GM23338 (cell line): ENCODE measurements at regions not wholly inside any gene's neighbourhood (a gene's known extent, or its start where the extent isn't known, plus 50 kb on each side); places are given as distances from the start of the nearest gene placed in this dataset.

Experiments
- ATAC-seq: fragments of 200-7000 bp; cut with Tn5 transposase; 3 replicates; pipeline ENCODE4 v1.9.1; 2020
- DNase-seq: peaks from one replicate; pipeline ENCODE4 v3.0.0-alpha.2; 2015; ENCODE audit warnings: low spot score
- H2AFZ ChIP-seq: fragments of 200-600 bp; sonication (generic); 2 replicates; pipeline ENCODE4 v1.8.0; 2016; ENCODE audit warnings: antibody characterized with exemption, mild to moderate bottlenecking, moderate library complexity
- H3F3A ChIP-seq: fragments of 200-600 bp; sonication (generic); replicated peaks from 2 replicates; pipeline ENCODE4 v1.8.0; 2017; ENCODE audit warnings: antibody characterized with exemption, mixed run types, low read depth
- H3K27ac ChIP-seq: fragments of 200-600 bp; sonication (generic); 2 replicates; pipeline ENCODE4 v1.6.1; 2016; ENCODE audit warnings: low read depth
- H3K27me3 ChIP-seq: fragments of 200-600 bp; sonication (generic); 2 replicates; pipeline ENCODE4 v1.8.0; 2016; ENCODE audit warnings: mild to moderate bottlenecking, mixed run types, moderate library complexity; ENCODE audit not compliant: insufficient read depth
- H3K36me3 ChIP-seq: fragments of 200-600 bp; sonication (generic); 2 replicates; pipeline ENCODE4 v1.8.0; 2016; ENCODE audit warnings: mild to moderate bottlenecking; ENCODE audit not compliant: insufficient read depth
- H3K4me1 ChIP-seq: fragments of 200-600 bp; sonication (generic); 2 replicates; pipeline ENCODE4 v1.8.0; 2016; ENCODE audit warnings: mild to moderate bottlenecking, moderate library complexity; ENCODE audit not compliant: insufficient read depth
- H3K4me2 ChIP-seq: fragments of 200-600 bp; sonication (generic); 2 replicates; pipeline ENCODE4 v1.7.1; 2017; ENCODE audit warnings: mixed run types
- H3K4me3 ChIP-seq: fragments of 200-600 bp; sonication (generic); 2 replicates; pipeline ENCODE4 v1.6.1; 2016; ENCODE audit warnings: mixed run types
- H3K79me2 ChIP-seq: fragments of 200-600 bp; sonication (generic); replicated peaks from 2 replicates; pipeline ENCODE4 v1.8.0; 2017; ENCODE audit warnings: mild to moderate bottlenecking; ENCODE audit not compliant: insufficient read depth
- H3K9me2 ChIP-seq: fragments of 200-600 bp; sonication (generic); 2 replicates; pipeline ENCODE4 v1.8.0; 2017; ENCODE audit not compliant: insufficient read depth
- H4K20me1 ChIP-seq: fragments of 200-600 bp; sonication (generic); replicated peaks from 2 replicates; pipeline ENCODE4 v1.8.0; 2017; ENCODE audit warnings: mild to moderate bottlenecking; ENCODE audit not compliant: insufficient read depth
- H3K27ac Mint-ChIP-seq: 2 replicates; pipeline ENCODE4 v1.8.0; 2020; ENCODE audit warnings: inconsistent platforms, mild to moderate bottlenecking, moderate library complexity, mixed read lengths
- H3K27me3 Mint-ChIP-seq: 3 replicates; pipeline ENCODE4 v1.8.0; 2022; ENCODE audit warnings: low read depth, mild to moderate bottlenecking, moderate library complexity, mixed read lengths, inconsistent platforms; ENCODE audit not compliant: insufficient read depth, poor library complexity
- H3K36me3 Mint-ChIP-seq: 3 replicates; pipeline ENCODE4 v1.8.0; 2021; ENCODE audit warnings: low read depth, mild to moderate bottlenecking, inconsistent platforms, moderate library complexity, mixed read lengths
- H3K4me1 Mint-ChIP-seq: 3 replicates; pipeline ENCODE4 v1.8.0; 2020; ENCODE audit warnings: mild to moderate bottlenecking, inconsistent platforms, mixed read lengths
- H3K4me3 Mint-ChIP-seq: 3 replicates; pipeline ENCODE4 v1.8.0; 2021; ENCODE audit warnings: moderate library complexity, mild to moderate bottlenecking, inconsistent platforms, mixed read lengths
- H3K9me3 Mint-ChIP-seq: 3 replicates; pipeline ENCODE4 v1.8.0; 2020; ENCODE audit warnings: moderate library complexity, mild to moderate bottlenecking, inconsistent platforms, mixed read lengths
- CREB1 ChIP-seq: fragments of 250-450 bp; sonication (Bioruptor Pico); IDR thresholded peaks from 2 replicates; pipeline ENCODE4 v1.5.0; 2020; ENCODE audit warnings: low read depth, mild to moderate bottlenecking, moderate library complexity
- CTCF ChIP-seq, 2 experiments: fragments of 200-600 bp in 1 of 2; sonication (generic) in 1 of 2; conservative IDR thresholded peaks; 2 replicates each; pipeline versions ENCODE4 v1.5.1 to v1.6.1; 2016 to 2017; ENCODE audit warnings: antibody characterized with exemption in 2 of 2, low read depth in 2 of 2, mild to moderate bottlenecking in 2 of 2, moderate library complexity in 1 of 2
- ETS1 ChIP-seq: IDR thresholded peaks from 2 replicates; pipeline ENCODE4 v1.6.1; 2016; ENCODE audit warnings: antibody characterized with exemption
- EZH2 ChIP-seq: fragments of 200-600 bp; sonication (generic); IDR thresholded peaks from one replicate; pipeline ENCODE4 v1.8.0; 2017; ENCODE audit warnings: antibody characterized with exemption, mild to moderate bottlenecking, low read depth; ENCODE audit not compliant: unreplicated experiment
- EZH2phosphoT487 ChIP-seq: fragments of 200-600 bp; sonication (generic); IDR thresholded peaks from one replicate; pipeline ENCODE4 v1.8.1; 2018; ENCODE audit warnings: antibody characterized with exemption; ENCODE audit not compliant: unreplicated experiment
- JUNB ChIP-seq: IDR thresholded peaks from one replicate; pipeline ENCODE4 v1.6.1; 2016; ENCODE audit warnings: antibody characterized with exemption; ENCODE audit not compliant: unreplicated experiment
- NANOG ChIP-seq: IDR thresholded peaks from 2 replicates; pipeline ENCODE4 v1.6.1; 2016; ENCODE audit warnings: antibody characterized with exemption, borderline replicate concordance
- POLR2AphosphoS5 ChIP-seq: IDR thresholded peaks from 2 replicates; pipeline ENCODE4 v1.6.1; 2016; ENCODE audit warnings: antibody characterized with exemption, low read depth
- REST ChIP-seq: IDR thresholded peaks from one replicate; pipeline ENCODE4 v1.6.1; 2018; ENCODE audit warnings: antibody characterized with exemption; ENCODE audit not compliant: unreplicated experiment
- STAT1 ChIP-seq: IDR thresholded peaks from one replicate; pipeline ENCODE4 v1.6.1; 2016; ENCODE audit warnings: antibody characterized with exemption; ENCODE audit not compliant: unreplicated experiment
- ZNF114 ChIP-seq: fragments of 250-450 bp; sonication (Bioruptor Pico); IDR thresholded peaks from 2 replicates; pipeline ENCODE4 v1.5.0; 2020; ENCODE audit warnings: mild to moderate bottlenecking, moderate library complexity
- ZNF331 ChIP-seq: fragments of 250-450 bp; sonication (Bioruptor Pico); IDR thresholded peaks from 2 replicates; pipeline ENCODE4 v1.5.0; 2020; ENCODE audit warnings: low read depth, mild to moderate bottlenecking, moderate library complexity
- ZNF462 ChIP-seq: fragments of 250-450 bp; sonication (Bioruptor Pico); IDR thresholded peaks from 2 replicates; pipeline ENCODE4 v1.5.0; 2020; ENCODE audit warnings: mild to moderate bottlenecking, moderate library complexity

GRCh38 chr6:44731485-44732095, 344.1 kb downstream of the CDC5L start:
- H3K27me3 Mint-ChIP-seq = peaks cover 9% of the 10 kb centered on the region
- TF ChIP-seq ZNF331 (CRISPR knock-in tag) (no peak), CREB1 (CRISPR knock-in tag) (no peak), ETS1 (no peak), JUNB (no peak), STAT1 (no peak), NANOG (no peak), EZH2 (no peak), ZNF114 (CRISPR knock-in tag) (no peak), REST (no peak), ZNF462 (no peak), EZH2phosphoT487 (no peak), CTCF (conservative IDR thresholded peaks at IDR 0.05; ENCODE audit: low read depth in 2 of 2) (no peak), POLR2AphosphoS5 (no peak)
- H3K36me3 Mint-ChIP-seq = no peaks in the 10 kb centered on the region
- peaks cover 4% of the 10 kb centered on the region; the same call in 1 of the 3 replicates for H3K4me1 Mint-ChIP-seq
- 0 out of 2 replicates have a peak, but pooled peaks cover 10% of the 10 kb centered on the region for H3K9me2 ChIP-seq
- no peaks in the 10 kb centered on the region for H3K36me3 ChIP-seq
- H3F3A ChIP-seq = no peaks in the 10 kb centered on the region
- H3K4me3 Mint-ChIP-seq = no peak overlapping the region
- H3K79me2 ChIP-seq = no peaks in the 10 kb centered on the region
- H3K4me1 ChIP-seq = no peaks in the 10 kb centered on the region
- H3K4me3 ChIP-seq = no peak overlapping the region
- H3K9me3 Mint-ChIP-seq = no peaks in the 10 kb centered on the region
- no peaks in the 10 kb centered on the region for H3K27me3 ChIP-seq
- ATAC-seq (no peak), DNase-seq (no peak)
- H3K27ac ChIP-seq = no peak overlapping the region
- H2AFZ ChIP-seq = no peak overlapping the region
- no peak overlapping the region for H3K4me2 ChIP-seq
- H4K20me1 ChIP-seq = no peaks in the 10 kb centered on the region
- no peak overlapping the region for H3K27ac Mint-ChIP-seq
